H4 (cell line): ENCODE measurements at regions not wholly inside any gene's neighbourhood (a gene's known extent, or its start where the extent isn't known, plus 50 kb on each side); places are given as distances from the start of the nearest gene placed in this dataset.

Source experiments
- DNase-seq: peaks from one replicate; pipeline ENCODE4 v3.0.0-alpha.2; 2015; ENCODE audit warnings: low spot score

- no peak for DNase-seq
These were observed 196.5 kb downstream of the TEX29 start for GRCh38 chr13:111516712-111517640.

DNA sequence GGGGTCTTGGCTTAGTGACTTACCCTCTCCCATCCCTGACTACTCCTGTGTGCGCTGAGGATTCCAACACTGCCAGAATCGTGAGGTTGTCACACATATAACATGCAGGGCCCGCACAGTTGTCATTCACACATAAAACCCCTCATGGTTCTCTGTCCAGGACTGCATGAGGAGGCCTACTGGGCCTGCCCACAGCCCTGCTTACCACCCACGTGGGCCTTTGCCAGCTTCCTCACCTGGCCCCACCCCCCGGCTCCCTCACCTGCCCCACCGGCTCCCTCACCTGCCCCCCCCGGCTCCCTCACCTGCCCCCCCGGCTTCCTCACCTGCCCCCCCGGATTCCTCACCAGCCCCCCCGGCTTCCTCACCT lies 197.2 kb downstream of the TEX29 start:
- DNase-seq, result no peak

DNA sequence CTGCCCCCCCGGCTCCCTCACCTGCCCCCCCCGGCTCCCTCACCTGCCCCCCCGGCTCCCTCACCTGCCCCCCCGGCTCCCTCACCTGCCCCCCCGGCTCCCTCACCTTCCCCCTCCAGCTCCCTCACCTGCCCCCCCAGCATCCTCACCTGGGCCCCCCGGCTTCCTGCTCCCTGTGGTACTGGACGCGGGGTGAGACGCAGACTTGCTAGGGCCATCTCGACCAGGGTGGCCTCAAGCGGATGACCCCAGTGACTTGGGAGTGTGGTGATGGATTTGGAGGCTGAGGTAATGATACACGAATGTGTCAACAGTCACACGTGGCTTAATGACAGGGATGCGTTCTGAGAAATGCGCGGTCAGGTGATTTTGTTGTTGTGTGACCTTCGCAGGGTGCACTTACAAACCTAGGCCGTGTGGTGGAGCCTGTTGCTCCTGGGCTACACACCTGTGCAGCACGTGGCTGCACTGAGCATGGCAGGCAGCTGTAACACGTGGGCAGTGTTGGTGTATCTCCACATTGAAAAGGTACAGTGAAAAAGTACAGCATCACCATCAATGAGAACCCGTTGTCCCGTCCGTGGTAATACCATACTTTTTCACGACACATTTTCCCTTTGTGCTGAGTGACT lies 197.8 kb downstream of the TEX29 start:
- no peak for DNase-seq

GRCh38 chr13:111519041-111519440 lies 198.6 kb downstream of the TEX29 start:
- no peak for DNase-seq

DNA sequence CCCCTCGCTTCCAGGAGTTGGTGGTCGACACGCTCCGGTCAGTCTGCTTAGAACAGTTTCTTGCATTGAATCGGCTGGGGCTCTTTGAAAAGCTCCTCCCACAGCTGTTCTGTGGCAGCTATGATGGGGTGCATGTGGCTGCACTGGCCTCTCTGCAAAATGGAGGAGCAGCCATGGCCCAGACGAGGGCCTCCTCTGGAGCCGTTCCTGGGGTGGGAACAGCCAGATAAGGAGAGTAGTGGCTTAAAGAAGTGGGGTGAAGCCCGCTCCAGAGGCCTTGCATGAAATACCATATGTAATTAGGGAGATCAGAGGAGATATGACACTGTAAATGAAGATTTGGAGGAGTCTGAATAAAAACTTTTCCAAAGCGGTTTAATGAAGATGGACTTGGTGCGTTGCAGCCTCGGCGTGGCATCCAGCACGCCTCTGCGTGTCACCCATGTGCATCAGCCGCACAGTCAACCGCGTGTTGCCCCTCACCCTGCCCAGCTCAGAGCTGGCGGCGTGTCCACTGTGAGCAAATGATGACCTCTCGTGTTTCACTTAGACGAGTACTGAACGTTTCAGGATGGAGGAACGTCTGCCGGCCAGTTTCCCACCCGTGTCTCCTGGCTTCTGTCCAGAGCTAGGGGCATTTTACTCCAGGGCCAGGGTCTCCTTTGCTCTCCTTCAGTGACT lies 199.2 kb downstream of the TEX29 start:
- DNase-seq, result no peak

- no peak for DNase-seq
These were observed 200.6 kb downstream of the TEX29 start for GRCh38 chr13:111521030-111521429.

GRCh38 chr13:111521691-111522229 lies 201.3 kb downstream of the TEX29 start:
- no peak for DNase-seq

GRCh38 chr13:111525320-111526118 lies 205.1 kb downstream of the TEX29 start:
- DNase-seq, result no peak

DNA sequence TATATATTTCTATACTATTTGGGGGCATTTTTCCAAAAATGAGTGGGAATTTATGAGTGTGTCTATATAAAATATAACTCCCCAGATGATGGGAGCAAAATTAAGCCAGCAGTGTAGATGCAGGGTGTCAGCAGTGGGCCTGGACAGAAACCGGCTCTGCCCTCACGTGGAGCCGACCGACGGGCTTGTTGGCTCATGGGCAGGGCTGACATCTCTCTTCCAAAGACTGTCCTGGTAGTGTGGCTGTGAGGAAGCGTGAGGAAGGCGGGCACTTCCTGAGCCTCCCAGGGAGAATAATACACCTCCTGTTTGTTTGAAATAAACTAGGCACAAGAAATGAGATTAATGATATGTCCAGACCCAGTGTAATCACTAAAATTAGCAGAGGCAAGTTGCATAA lies 206.5 kb downstream of the TEX29 start:
- DNase-seq, result no peak

DNA sequence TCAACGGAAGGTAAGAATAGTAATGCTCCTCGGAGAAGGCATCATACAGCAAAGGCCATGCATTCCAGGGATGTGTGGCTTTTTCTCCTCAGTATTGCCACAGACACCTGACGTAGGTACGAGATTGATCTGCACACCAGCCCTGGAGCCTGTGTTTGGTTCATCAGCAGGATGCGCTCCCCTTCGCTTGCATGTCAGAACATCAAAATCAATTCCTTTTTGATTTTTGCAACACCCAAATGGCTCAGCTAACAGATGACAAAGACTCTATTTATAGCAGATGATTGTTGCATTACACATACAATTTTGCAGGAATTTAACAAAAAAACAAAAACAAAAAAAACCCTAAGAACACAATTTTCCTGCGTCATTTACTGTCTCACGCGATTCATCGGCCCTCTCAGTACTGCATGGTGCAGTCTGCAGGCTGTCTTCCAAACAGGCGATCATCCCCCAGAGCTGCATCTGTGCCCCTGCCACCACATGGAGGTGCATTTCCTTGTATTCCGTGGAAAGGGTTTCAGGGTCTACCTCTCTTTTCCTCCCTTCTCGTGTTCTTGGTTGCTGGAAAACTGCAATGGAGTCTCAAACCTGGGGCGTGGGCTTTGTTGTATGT lies 207.3 kb downstream of the TEX29 start:
- DNase-seq, result no peak

GRCh38 chr13:111528513-111528912 lies 208.1 kb downstream of the TEX29 start:
- no peak for DNase-seq

DNA sequence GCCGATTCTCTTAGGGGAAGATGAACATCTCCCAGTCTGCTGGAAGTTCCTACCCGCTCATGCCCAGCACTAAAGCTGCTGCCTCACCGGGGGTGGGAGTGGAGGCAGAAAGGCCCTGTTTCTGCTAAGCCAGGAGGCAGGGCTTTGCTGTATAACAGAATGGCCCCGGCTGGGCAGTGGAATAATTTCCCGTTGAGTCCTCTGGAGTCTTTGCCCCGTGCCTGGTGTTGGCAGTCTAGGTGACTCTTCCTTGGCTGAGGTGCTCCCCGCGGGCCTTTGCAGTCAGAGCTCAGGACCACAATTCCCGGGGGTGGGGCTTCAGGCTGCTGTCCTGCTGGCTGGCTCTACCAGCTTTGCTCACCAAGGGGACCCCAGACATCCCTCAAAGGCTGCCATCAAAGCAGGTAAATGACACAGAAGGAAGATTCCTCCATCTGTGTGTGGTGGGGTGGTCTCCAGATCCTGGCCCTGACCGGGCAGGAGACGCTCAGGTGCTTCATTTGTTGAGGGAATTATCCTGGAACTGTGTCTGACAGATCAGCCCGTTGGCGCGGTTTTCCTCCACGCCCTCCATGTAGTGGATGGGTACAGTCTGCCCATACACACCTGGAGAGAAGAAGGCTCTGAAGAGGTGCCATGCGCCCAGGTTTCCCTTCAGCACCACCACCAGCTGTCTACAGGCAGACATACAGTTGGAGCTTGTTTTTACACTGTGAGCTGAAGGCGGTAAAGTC lies 209.9 kb downstream of the TEX29 start:
- DNase-seq, result no peak

GRCh38 chr13:111531505-111531904 lies 211.1 kb downstream of the TEX29 start:
- no peak for DNase-seq

- no peak for DNase-seq
These were observed 211.7 kb downstream of the TEX29 start for GRCh38 chr13:111532111-111532510.

- DNase-seq, result no peak
These were observed 213.7 kb downstream of the TEX29 start for GRCh38 chr13:111533900-111534683.

GRCh38 chr13:111534751-111535522 lies 214.5 kb downstream of the TEX29 start:
- no peak for DNase-seq

- no peak for DNase-seq
These were observed 215.0 kb downstream of the TEX29 start for GRCh38 chr13:111535523-111535811.

- DNase-seq, result no peak
These were observed 215.7 kb downstream of the TEX29 start for GRCh38 chr13:111536075-111536642.
